Activated T-cell treated with anti-CD3 and anti-CD28 coated beads, Interleukin-2, amount 50 U/mL, for 72 hours (primary cell): ENCODE measurements at regions not wholly inside any gene's neighbourhood (a gene's known extent, or its start where the extent isn't known, plus 50 kb on each side); places are given as distances from the start of the nearest gene placed in this dataset.

Source experiments
- ATAC-seq, 2 donors: fragments of 150-1000 bp; cut with Tn5 transposase; replicated peaks in 1 of 2; 2 replicates each; pipeline ENCODE4 v1.10.0; 2021; ENCODE audit warnings: moderate library complexity in 2 of 2, mild to moderate bottlenecking in 1 of 2
- DNase-seq, 2 donors: peaks; one replicate each; pipeline ENCODE4 v3.0.0; 2021 to 2022; ENCODE audit warnings: mixed read lengths in 1 of 2
- H3K27ac Mint-ChIP-seq: one replicate; pipeline ENCODE4 v1.8.0; 2022; ENCODE audit warnings: mild to moderate bottlenecking, moderate library complexity, mixed read lengths
- H3K27me3 Mint-ChIP-seq: one replicate; pipeline ENCODE4 v1.8.0; 2022; ENCODE audit warnings: low read depth, mixed read lengths
- H3K36me3 Mint-ChIP-seq, 2 donors: one replicate each; pipeline ENCODE4 v1.8.0; 2022; ENCODE audit warnings: mixed read lengths in 2 of 2, mild to moderate bottlenecking in 1 of 2; ENCODE audit not compliant: insufficient read depth in 2 of 2
- H3K4me1 Mint-ChIP-seq: one replicate; pipeline ENCODE4 v1.8.0; 2022; ENCODE audit warnings: low read depth, mixed read lengths
- H3K4me3 Mint-ChIP-seq, 2 donors: one replicate each; pipeline ENCODE4 v1.8.0; 2022; ENCODE audit warnings: mild to moderate bottlenecking in 2 of 2, mixed read lengths in 2 of 2, moderate library complexity in 2 of 2
- H3K9me3 Mint-ChIP-seq, 2 donors: one replicate each; pipeline ENCODE4 v1.8.0; 2022; ENCODE audit warnings: mixed read lengths in 2 of 2

GRCh38 chr15:91664224-91664836, 189.2 kb upstream of the SLCO3A1 start:
- no peak for ATAC-seq
- Mint-ChIP-seq H3K27ac (no peak overlapping the region), H3K9me3 (no peaks in the 10 kb centered on the region), H3K4me3 (no peak overlapping the region), H3K4me1 (peaks cover 6% of the 10 kb centered on the region), H3K36me3 (no peaks in the 10 kb centered on the region), H3K27me3 (peaks cover 6% of the 10 kb centered on the region)
- no peak for DNase-seq

- H3K27me3 Mint-ChIP-seq = peaks cover 1% of the 10 kb centered on the region
These were observed 188.3 kb upstream of the SLCO3A1 start for GRCh38 chr15:91665212-91665611.

GRCh38 chr15:91668370-91668769, 185.1 kb upstream of the SLCO3A1 start:
- H3K27ac Mint-ChIP-seq = no peak overlapping the region

More at GRCh38 chr15:91665212-91665611, 188.3 kb upstream of the SLCO3A1 start:
- ATAC-seq (no peak), DNase-seq (no peak)
- H3K36me3 Mint-ChIP-seq = no peaks in the 10 kb centered on the region
- H3K4me1 Mint-ChIP-seq = peaks cover 2% of the 10 kb centered on the region
- H3K9me3 Mint-ChIP-seq = no peaks in the 10 kb centered on the region
- no peak overlapping the region for H3K27ac Mint-ChIP-seq
- H3K4me3 Mint-ChIP-seq = no peak overlapping the region

GRCh38 chr15:91670108-91670507, 183.4 kb upstream of the SLCO3A1 start:
- Mint-ChIP-seq H3K36me3 (peaks cover 8% of the 10 kb centered on the region in 2 donors), H3K4me1 (no peaks in the 10 kb centered on the region), H3K27ac (no peak overlapping the region), H3K9me3 (peaks cover 7 to 8% of the 10 kb centered on the region in 2 donors), H3K27me3 (peaks cover 7% of the 10 kb centered on the region), H3K4me3 (no peak overlapping the region)
- no peak for DNase-seq
- no peak for ATAC-seq

More at GRCh38 chr15:91668370-91668769, 185.1 kb upstream of the SLCO3A1 start:
- ATAC-seq = no peak
- Mint-ChIP-seq H3K27me3 (no peaks in the 10 kb centered on the region), H3K4me1 (no peaks in the 10 kb centered on the region), H3K4me3 (no peak overlapping the region), H3K36me3 (peaks cover 0 to 2% of the 10 kb centered on the region in 2 donors), H3K9me3 (peaks cover 0 to 2% of the 10 kb centered on the region in 2 donors)
- DNase-seq = no peak

GRCh38 chr15:91678003-91678402, 175.5 kb upstream of the SLCO3A1 start:
- no peaks in the 10 kb centered on the region for H3K4me1 Mint-ChIP-seq
- ATAC-seq = no peak
- no peak overlapping the region for H3K4me3 Mint-ChIP-seq
- H3K27ac Mint-ChIP-seq = no peak overlapping the region
- no peak for DNase-seq
- peaks cover 7 to 8% of the 10 kb centered on the region in 2 donors for H3K9me3 Mint-ChIP-seq
- H3K36me3 Mint-ChIP-seq = peaks cover 6 to 8% of the 10 kb centered on the region in 2 donors
- peaks cover 9% of the 10 kb centered on the region for H3K27me3 Mint-ChIP-seq

- H3K27ac Mint-ChIP-seq = no peak overlapping the region
- peaks cover 5 to 6% of the 10 kb centered on the region in 2 donors for H3K36me3 Mint-ChIP-seq
- peaks cover 6% of the 10 kb centered on the region in 2 donors for H3K9me3 Mint-ChIP-seq
- DNase-seq = no peak
- peaks cover 21% of the 10 kb centered on the region for H3K27me3 Mint-ChIP-seq
- no peak for ATAC-seq
- no peaks in the 10 kb centered on the region for H3K4me1 Mint-ChIP-seq
- no peak overlapping the region for H3K4me3 Mint-ChIP-seq
These were observed 174.1 kb upstream of the SLCO3A1 start for GRCh38 chr15:91679447-91679846.

GRCh38 chr15:91685436-91685835, 168.1 kb upstream of the SLCO3A1 start:
- no peaks in the 10 kb centered on the region for H3K9me3 Mint-ChIP-seq
- no peak overlapping the region for H3K27ac Mint-ChIP-seq
- no peaks in the 10 kb centered on the region for H3K36me3 Mint-ChIP-seq
- DNase-seq = no peak
- peaks cover 26% of the 10 kb centered on the region for H3K27me3 Mint-ChIP-seq
- H3K4me1 Mint-ChIP-seq = no peaks in the 10 kb centered on the region
- H3K4me3 Mint-ChIP-seq = no peak overlapping the region
- no peak for ATAC-seq

- Mint-ChIP-seq H3K4me3 (no peak overlapping the region), H3K9me3 (no peaks in the 10 kb centered on the region), H3K27ac (no peak overlapping the region), H3K4me1 (no peaks in the 10 kb centered on the region), H3K36me3 (no peaks in the 10 kb centered on the region), H3K27me3 (peaks cover 17% of the 10 kb centered on the region)
- DNase-seq (no peak), ATAC-seq (no peak)
These were observed 164.7 kb upstream of the SLCO3A1 start for GRCh38 chr15:91688811-91689210.

GRCh38 chr15:91689377-91689776, 164.1 kb upstream of the SLCO3A1 start:
- H3K36me3 Mint-ChIP-seq = no peaks in the 10 kb centered on the region
- H3K4me1 Mint-ChIP-seq = no peaks in the 10 kb centered on the region
- H3K4me3 Mint-ChIP-seq = no peak overlapping the region
- no peaks in the 10 kb centered on the region for H3K9me3 Mint-ChIP-seq
- peaks cover 12% of the 10 kb centered on the region for H3K27me3 Mint-ChIP-seq
- ATAC-seq (no peak), DNase-seq (no peak)
- no peak overlapping the region for H3K27ac Mint-ChIP-seq

GRCh38 chr15:91692596-91692995, 160.9 kb upstream of the SLCO3A1 start:
- Mint-ChIP-seq H3K4me1 (no peaks in the 10 kb centered on the region), H3K4me3 (no peak overlapping the region), H3K36me3 (no peaks in the 10 kb centered on the region), H3K9me3 (no peaks in the 10 kb centered on the region), H3K27ac (no peak overlapping the region), H3K27me3 (no peaks in the 10 kb centered on the region)
- no peak for DNase-seq
- ATAC-seq = no peak

GRCh38 chr15:91694131-91694830, 159.2 kb upstream of the SLCO3A1 start:
- Mint-ChIP-seq H3K27me3 (no peaks in the 10 kb centered on the region), H3K9me3 (no peaks in the 10 kb centered on the region), H3K4me1 (no peaks in the 10 kb centered on the region), H3K4me3 (no peak overlapping the region), H3K36me3 (no peaks in the 10 kb centered on the region), H3K27ac (no peak overlapping the region)
- DNase-seq (no peak), ATAC-seq (no peak)

- no peaks in the 10 kb centered on the region for H3K4me1 Mint-ChIP-seq
- H3K36me3 Mint-ChIP-seq = no peaks in the 10 kb centered on the region
- no peak overlapping the region for H3K27ac Mint-ChIP-seq
- no peak for ATAC-seq
- no peaks in the 10 kb centered on the region for H3K27me3 Mint-ChIP-seq
- H3K9me3 Mint-ChIP-seq = no peaks in the 10 kb centered on the region
- DNase-seq = no peak
- H3K4me3 Mint-ChIP-seq = no peak overlapping the region
These were observed 158.7 kb upstream of the SLCO3A1 start for GRCh38 chr15:91694831-91695210.

- Mint-ChIP-seq H3K27me3 (no peaks in the 10 kb centered on the region), H3K9me3 (no peaks in the 10 kb centered on the region), H3K4me3 (no peak overlapping the region), H3K4me1 (no peaks in the 10 kb centered on the region), H3K27ac (no peak overlapping the region), H3K36me3 (no peaks in the 10 kb centered on the region)
- ATAC-seq = no peak
- DNase-seq = no peak
These were observed 157.7 kb upstream of the SLCO3A1 start for GRCh38 chr15:91695799-91696198.

GRCh38 chr15:91696981-91697380, 156.5 kb upstream of the SLCO3A1 start:
- no peak for ATAC-seq
- Mint-ChIP-seq H3K4me3 (no peak overlapping the region), H3K9me3 (no peaks in the 10 kb centered on the region), H3K4me1 (no peaks in the 10 kb centered on the region), H3K27ac (no peak overlapping the region), H3K27me3 (no peaks in the 10 kb centered on the region), H3K36me3 (no peaks in the 10 kb centered on the region)
- DNase-seq = no peak
